IMR-90 (cell line): ENCODE measurements at regions not wholly inside any gene's neighbourhood (a gene's known extent, or its start where the extent isn't known, plus 50 kb on each side); places are given as distances from the start of the nearest gene placed in this dataset.

Source experiments
- ATAC-seq: fragments of 200-7000 bp; cut with Tn5 transposase; 2 replicates; pipeline ENCODE4 v1.9.1; 2020; ENCODE audit warnings: low read depth, mild to moderate bottlenecking, moderate library complexity
- BruUV-seq: library from RNA; stranded (reverse); fragments of 400-500 nt; replicated peaks from 2 replicates; lab custom pipeline; 2021; lab: Mats Ljungman, UMichigan
- CTCF ChIA-PET: fragments of 300-600 bp; formaldehyde crosslinking; extraction: SDS; loops from one replicate; lab custom pipeline; 2021; ENCODE audit warnings: antibody characterized with exemption; lab: Yijun Ruan, JAX
- POLR2A ChIA-PET: fragments of 300-600 bp; sonication (Branson Sonifier 250); formaldehyde crosslinking; loops from one replicate; lab custom pipeline; 2022; ENCODE audit warnings: antibody characterized with exemption; ENCODE audit not compliant: unreplicated experiment; lab: Charles Lee
- DNase-seq: peaks from one replicate; pipeline ENCODE4 v3.0.0; 2013
- H2AFZ ChIP-seq: replicated peaks from 2 replicates; pipeline ENCODE3; 2013; ENCODE audit warnings: low read length, mild to moderate bottlenecking; ENCODE audit not compliant: poor library complexity
- H2AK5ac ChIP-seq: 2 replicates; pipeline ENCODE4 v1.6.1; 2013; ENCODE audit warnings: low read depth, low read length, inconsistent platforms
- H2AK9ac ChIP-seq: replicated peaks from 2 replicates; pipeline ENCODE3; 2013; ENCODE audit warnings: mild to moderate bottlenecking, low read depth, low read length, moderate library complexity; ENCODE audit not compliant: poor library complexity
- H2BK120ac ChIP-seq: 2 replicates; pipeline ENCODE4 v1.6.1; 2013; ENCODE audit warnings: low read depth, low read length, inconsistent platforms
- H2BK15ac ChIP-seq: 3 replicates; pipeline ENCODE4 v1.6.1; 2013; ENCODE audit warnings: low read depth, low read length, inconsistent platforms
- H2BK20ac ChIP-seq: 2 replicates; pipeline ENCODE4 v1.6.1; 2013; ENCODE audit warnings: low read depth, mild to moderate bottlenecking, inconsistent platforms, low read length, moderate library complexity
- H2BK5ac ChIP-seq: 2 replicates; pipeline ENCODE4 v1.6.1; 2013; ENCODE audit warnings: mild to moderate bottlenecking, low read depth, low read length, inconsistent platforms; ENCODE audit not compliant: poor library complexity, severe bottlenecking
- H3K14ac ChIP-seq: replicated peaks from 2 replicates; pipeline ENCODE4 v1.6.1; 2013; ENCODE audit warnings: low read depth, low read length, inconsistent platforms
- H3K18ac ChIP-seq: 2 replicates; pipeline ENCODE4 v1.6.1; 2013; ENCODE audit warnings: low read depth, low read length, control low read depth
- H3K23ac ChIP-seq: 2 replicates; pipeline ENCODE4 v1.6.1; 2013; ENCODE audit warnings: low read depth, low read length, inconsistent platforms
- H3K27ac ChIP-seq: 2 replicates; pipeline ENCODE4 v1.5.1; 2013; ENCODE audit warnings: mild to moderate bottlenecking, control low read depth, low read length; ENCODE audit not compliant: insufficient read depth
- H3K27me3 ChIP-seq: 2 replicates; pipeline ENCODE4 v1.6.1; 2013; ENCODE audit warnings: low read length; ENCODE audit not compliant: control insufficient read depth, insufficient read depth
- H3K36me3 ChIP-seq: 2 replicates; pipeline ENCODE4 v1.6.1; 2013; ENCODE audit warnings: low read length, mixed read lengths; ENCODE audit not compliant: control insufficient read depth, insufficient read depth
- H3K4ac ChIP-seq: 2 replicates; pipeline ENCODE4 v1.6.1; 2013; ENCODE audit warnings: low read depth, low read length, inconsistent platforms
- H3K4me1 ChIP-seq: 2 replicates; pipeline ENCODE4 v1.6.1; 2013; ENCODE audit warnings: low read length, mixed read lengths; ENCODE audit not compliant: control insufficient read depth, insufficient read depth
- H3K4me2 ChIP-seq: 2 replicates; pipeline ENCODE4 v1.6.1; 2013; ENCODE audit warnings: low read depth, mild to moderate bottlenecking, control low read depth, low read length, moderate library complexity
- H3K4me3 ChIP-seq: 2 replicates; pipeline ENCODE4 v1.5.1; 2013; ENCODE audit warnings: low read depth, mild to moderate bottlenecking, control low read depth, low read length, moderate library complexity; ENCODE audit not compliant: insufficient read depth
- H3K56ac ChIP-seq: 2 replicates; pipeline ENCODE4 v1.6.1; 2013; ENCODE audit warnings: low read length, inconsistent platforms; ENCODE audit not compliant: insufficient read depth; ENCODE audit errors: extremely low read depth
- H3K79me1 ChIP-seq, 2 experiments: 2 replicates each; pipeline ENCODE4 v1.6.1; 2013; ENCODE audit warnings: low read length in 2 of 2, inconsistent platforms in 1 of 2, low read depth in 1 of 2
- H3K9ac ChIP-seq: 2 replicates; pipeline ENCODE4 v1.6.1; 2013; ENCODE audit warnings: low read depth, low read length, control low read depth
- H3K9me1 ChIP-seq: 2 replicates; pipeline ENCODE4 v1.6.1; 2013; ENCODE audit warnings: low read length, inconsistent platforms; ENCODE audit not compliant: insufficient read depth
- H3K9me3 ChIP-seq: 2 replicates; pipeline ENCODE4 v1.6.1; 2013; ENCODE audit warnings: low read length; ENCODE audit not compliant: control insufficient read depth, insufficient read depth
- H4K20me1 ChIP-seq: 2 replicates; pipeline ENCODE4 v1.6.1; 2013; ENCODE audit warnings: low read length, inconsistent platforms; ENCODE audit not compliant: insufficient read depth
- H4K5ac ChIP-seq: 2 replicates; pipeline ENCODE4 v1.6.1; 2013; ENCODE audit warnings: mild to moderate bottlenecking, low read depth, low read length, control low read depth
- H4K8ac ChIP-seq, 2 experiments: 2 replicates each; pipeline ENCODE4 v1.6.1; 2013; ENCODE audit warnings: low read depth in 2 of 2, low read length in 2 of 2, control low read depth in 1 of 2, inconsistent platforms in 1 of 2
- H4K91ac ChIP-seq: 2 replicates; pipeline ENCODE4 v1.6.1; 2013; ENCODE audit warnings: low read depth, low read length, inconsistent platforms; ENCODE audit not compliant: insufficient read depth
- BHLHE40 ChIP-seq: fragments of 150-350 bp; IDR thresholded peaks from 2 replicates; pipeline ENCODE4 v1.6.1; 2016; ENCODE audit warnings: mild to moderate bottlenecking, low read depth, low read length
- CEBPB ChIP-seq: IDR thresholded peaks from 2 replicates; pipeline ENCODE4 v1.6.1; 2012; ENCODE audit warnings: low read depth, low read length, improper control_type of control experiment
- CHD1 ChIP-seq: IDR thresholded peaks from 2 replicates; pipeline ENCODE4 v1.6.1; 2012; ENCODE audit warnings: low read depth, low read length, improper control_type of control experiment
- FOS ChIP-seq: fragments of 150-350 bp; IDR thresholded peaks from 2 replicates; pipeline ENCODE4 v1.6.1; 2016; ENCODE audit warnings: low read depth, low read length
- MAFK ChIP-seq: IDR thresholded peaks from 2 replicates; pipeline ENCODE4 v1.6.1; 2012; ENCODE audit warnings: low read depth, low read length, improper control_type of control experiment
- MAZ ChIP-seq: IDR thresholded peaks from 2 replicates; pipeline ENCODE4 v1.6.1; 2012; ENCODE audit warnings: low read depth, mild to moderate bottlenecking, low read length, improper control_type of control experiment, moderate library complexity, borderline replicate concordance
- MXI1 ChIP-seq: IDR thresholded peaks from 2 replicates; pipeline ENCODE4 v1.6.1; 2012; ENCODE audit warnings: low read depth, mild to moderate bottlenecking, low read length, moderate library complexity, borderline replicate concordance
- NFE2L2 ChIP-seq: fragments of 150-350 bp; IDR thresholded peaks from 2 replicates; pipeline ENCODE4 v1.6.1; 2016; ENCODE audit warnings: low read depth, mild to moderate bottlenecking, low read length
- POLR2A ChIP-seq: IDR thresholded peaks from 2 replicates; pipeline ENCODE4 v1.6.1; 2012; ENCODE audit warnings: mild to moderate bottlenecking, low read depth, low read length
- RAD21 ChIP-seq: IDR thresholded peaks from 2 replicates; pipeline ENCODE4 v1.6.1; 2012; ENCODE audit warnings: low read length, improper control_type of control experiment
- RCOR1 ChIP-seq: IDR thresholded peaks from 2 replicates; pipeline ENCODE4 v1.6.1; 2012; ENCODE audit warnings: mild to moderate bottlenecking, low read length, improper control_type of control experiment; ENCODE audit not compliant: insufficient replicate concordance
- RFX5 ChIP-seq: IDR thresholded peaks from 2 replicates; pipeline ENCODE4 v1.8.0; 2012; ENCODE audit warnings: low read depth, mild to moderate bottlenecking, low read length, moderate library complexity
- SMC3 ChIP-seq: fragments of 150-350 bp; IDR thresholded peaks from 2 replicates; pipeline ENCODE4 v1.6.1; 2016; ENCODE audit warnings: low read depth, mild to moderate bottlenecking, antibody characterized with exemption, low read length, moderate library complexity
- WGBS, 2 experiments: methylation state at CpG; one replicate each; pipeline versions ENCODE4 v1.1.5 to v1.1.7; 2013; ENCODE audit warnings: missing lambda C conversion rate in 2 of 2; ENCODE audit not compliant: insufficient read length in 1 of 2; ENCODE audit errors: extremely low coverage in 2 of 2; 5-methylcytosine and 5-hydroxymethylcytosine counted together
- dilution Hi-C: fragments of 300-500 bp; cut with HindIII; formaldehyde crosslinking; loops from one replicate; pipeline ENCODE4 v1.14.3; 2018; ENCODE audit warnings: low sequenced_read_pairs; ENCODE audit not compliant: unreplicated experiment
- in situ Hi-C: fragments of 300-500 bp; cut with MboI; formaldehyde crosslinking; loops from 3 replicates; pipeline ENCODE4 v1.14.3; 2019; ENCODE audit warnings: low sequenced_read_pairs, inconsistent platforms, mixed read lengths
- intact Hi-C: fragments of 100-400 bp; cut with micrococcal nuclease; formaldehyde crosslinking; loops from 2 replicates; pipeline ENCODE4 v1.10.0; 2022
- TF ChIP-seq, protein P1 (sequence below): fragments of 150-350 bp; IDR thresholded peaks from 2 replicates; pipeline ENCODE4 v1.6.1; 2016; ENCODE audit warnings: low read depth, mild to moderate bottlenecking, low read length, moderate library complexity, borderline replicate concordance
- TF ChIP-seq, protein P2 (sequence below): conservative IDR thresholded peaks from 2 replicates; pipeline ENCODE4 v1.5.1; 2012; ENCODE audit warnings: mild to moderate bottlenecking, low read depth, low read length, improper control_type of control experiment
- TF ChIP-seq, protein P3 (sequence below): fragments of 150-350 bp; IDR thresholded peaks from 2 replicates; pipeline ENCODE4 v1.6.1; 2017; ENCODE audit warnings: mild to moderate bottlenecking, antibody characterized with exemption, low read length, low read depth

DNA sequence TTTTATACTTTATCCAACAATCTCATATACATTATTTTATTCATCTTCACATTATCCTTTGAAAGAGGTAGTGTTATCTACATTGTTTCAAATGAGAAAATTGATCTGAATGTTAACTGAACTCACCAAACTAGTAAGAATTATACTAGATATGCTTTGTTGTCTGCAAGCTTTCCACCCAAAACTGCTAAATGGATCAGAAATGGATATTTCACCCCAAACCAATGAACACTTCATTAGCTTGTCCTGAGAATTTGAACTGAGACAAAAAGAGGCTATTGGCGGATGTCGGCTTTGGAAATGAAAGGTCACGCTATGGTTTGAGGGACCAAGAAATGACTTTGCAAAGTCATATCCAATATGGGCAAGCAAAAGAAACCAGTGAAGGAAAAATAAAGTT is 201.9 kb upstream of the TRPM3 start:
- Histone ChIP-seq H3K27me3 (no peaks in the 10 kb centered on the region), H4K8ac (no peak overlapping the region), H3K4me2 (no peak overlapping the region), H3K9ac (no peak overlapping the region), H4K91ac (no peak overlapping the region), H3K23ac (no peak overlapping the region), H4K5ac (no peak overlapping the region), H3K4ac (no peak overlapping the region), H3K4me1 (no peaks in the 10 kb centered on the region), H3K18ac (no peak overlapping the region), H3K9me3 (no peaks in the 10 kb centered on the region), H3K27ac (no peak overlapping the region), H3K79me1 (no peaks in the 10 kb centered on the region), H2AK9ac (no peak overlapping the region), H3K36me3 (no peaks in the 10 kb centered on the region), H2AFZ (no peak overlapping the region), H2BK5ac (no peak overlapping the region), H2AK5ac (no peak overlapping the region), H3K56ac (no peak overlapping the region), H3K4me3 (no peak overlapping the region), H4K20me1 (no peaks in the 10 kb centered on the region), H2BK20ac (no peak overlapping the region), H3K14ac (no peak overlapping the region), H2BK15ac (no peak overlapping the region), H3K9me1 (no peaks in the 10 kb centered on the region), H2BK120ac (no peak overlapping the region)
- DNase-seq (no peak), ATAC-seq (no peak)
- intact Hi-C loops, result no loop called here
- TF ChIP-seq CHD1 (no peak), BHLHE40 (no peak), NFE2L2 (no peak), SMC3 (no peak), RAD21 (no peak), CEBPB (no peak), MAZ (no peak), POLR2A (no peak), RCOR1 (no peak), MXI1 (no peak), MAFK (no peak), FOS (no peak), RFX5 (no peak)
- TF ChIP-seq, protein P1, sequence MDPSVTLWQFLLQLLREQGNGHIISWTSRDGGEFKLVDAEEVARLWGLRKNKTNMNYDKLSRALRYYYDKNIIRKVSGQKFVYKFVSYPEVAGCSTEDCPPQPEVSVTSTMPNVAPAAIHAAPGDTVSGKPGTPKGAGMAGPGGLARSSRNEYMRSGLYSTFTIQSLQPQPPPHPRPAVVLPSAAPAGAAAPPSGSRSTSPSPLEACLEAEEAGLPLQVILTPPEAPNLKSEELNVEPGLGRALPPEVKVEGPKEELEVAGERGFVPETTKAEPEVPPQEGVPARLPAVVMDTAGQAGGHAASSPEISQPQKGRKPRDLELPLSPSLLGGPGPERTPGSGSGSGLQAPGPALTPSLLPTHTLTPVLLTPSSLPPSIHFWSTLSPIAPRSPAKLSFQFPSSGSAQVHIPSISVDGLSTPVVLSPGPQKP, result no peak
- TF ChIP-seq, protein P2, sequence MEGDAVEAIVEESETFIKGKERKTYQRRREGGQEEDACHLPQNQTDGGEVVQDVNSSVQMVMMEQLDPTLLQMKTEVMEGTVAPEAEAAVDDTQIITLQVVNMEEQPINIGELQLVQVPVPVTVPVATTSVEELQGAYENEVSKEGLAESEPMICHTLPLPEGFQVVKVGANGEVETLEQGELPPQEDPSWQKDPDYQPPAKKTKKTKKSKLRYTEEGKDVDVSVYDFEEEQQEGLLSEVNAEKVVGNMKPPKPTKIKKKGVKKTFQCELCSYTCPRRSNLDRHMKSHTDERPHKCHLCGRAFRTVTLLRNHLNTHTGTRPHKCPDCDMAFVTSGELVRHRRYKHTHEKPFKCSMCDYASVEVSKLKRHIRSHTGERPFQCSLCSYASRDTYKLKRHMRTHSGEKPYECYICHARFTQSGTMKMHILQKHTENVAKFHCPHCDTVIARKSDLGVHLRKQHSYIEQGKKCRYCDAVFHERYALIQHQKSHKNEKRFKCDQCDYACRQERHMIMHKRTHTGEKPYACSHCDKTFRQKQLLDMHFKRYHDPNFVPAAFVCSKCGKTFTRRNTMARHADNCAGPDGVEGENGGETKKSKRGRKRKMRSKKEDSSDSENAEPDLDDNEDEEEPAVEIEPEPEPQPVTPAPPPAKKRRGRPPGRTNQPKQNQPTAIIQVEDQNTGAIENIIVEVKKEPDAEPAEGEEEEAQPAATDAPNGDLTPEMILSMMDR, result no peak
- TF ChIP-seq, protein P3, sequence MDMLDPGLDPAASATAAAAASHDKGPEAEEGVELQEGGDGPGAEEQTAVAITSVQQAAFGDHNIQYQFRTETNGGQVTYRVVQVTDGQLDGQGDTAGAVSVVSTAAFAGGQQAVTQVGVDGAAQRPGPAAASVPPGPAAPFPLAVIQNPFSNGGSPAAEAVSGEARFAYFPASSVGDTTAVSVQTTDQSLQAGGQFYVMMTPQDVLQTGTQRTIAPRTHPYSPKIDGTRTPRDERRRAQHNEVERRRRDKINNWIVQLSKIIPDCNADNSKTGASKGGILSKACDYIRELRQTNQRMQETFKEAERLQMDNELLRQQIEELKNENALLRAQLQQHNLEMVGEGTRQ, result no peak
- ChIA-PET CTCF (interaction anchor here (1.0 kb wide), 1 partner anchor 9 kb away, joined by 3 read pairs; no protein-coding TSS in a partner anchor), POLR2A (no interaction called here)
- in situ Hi-C loops, result no loop called here
- dilution Hi-C loops, result no loop called here
- 95% methylated on average over 3 of the region's 3 CpGs; no CpG with 5 or more reads in 1 of the 2 experiments for WGBS, 2 experiments
- no TSS peak for BruUV-seq
